Umbilical cord (tissue), 1 donor: ENCODE measurements at regions not wholly inside any gene's neighbourhood (a gene's known extent, or its start where the extent isn't known, plus 50 kb on each side); places are given as distances from the start of the nearest gene placed in this dataset.

Source experiments
- DNase-seq: peaks from one replicate; pipeline ENCODE4 v3.0.0-alpha.2; 2015; ENCODE audit warnings: low spot score

DNA sequence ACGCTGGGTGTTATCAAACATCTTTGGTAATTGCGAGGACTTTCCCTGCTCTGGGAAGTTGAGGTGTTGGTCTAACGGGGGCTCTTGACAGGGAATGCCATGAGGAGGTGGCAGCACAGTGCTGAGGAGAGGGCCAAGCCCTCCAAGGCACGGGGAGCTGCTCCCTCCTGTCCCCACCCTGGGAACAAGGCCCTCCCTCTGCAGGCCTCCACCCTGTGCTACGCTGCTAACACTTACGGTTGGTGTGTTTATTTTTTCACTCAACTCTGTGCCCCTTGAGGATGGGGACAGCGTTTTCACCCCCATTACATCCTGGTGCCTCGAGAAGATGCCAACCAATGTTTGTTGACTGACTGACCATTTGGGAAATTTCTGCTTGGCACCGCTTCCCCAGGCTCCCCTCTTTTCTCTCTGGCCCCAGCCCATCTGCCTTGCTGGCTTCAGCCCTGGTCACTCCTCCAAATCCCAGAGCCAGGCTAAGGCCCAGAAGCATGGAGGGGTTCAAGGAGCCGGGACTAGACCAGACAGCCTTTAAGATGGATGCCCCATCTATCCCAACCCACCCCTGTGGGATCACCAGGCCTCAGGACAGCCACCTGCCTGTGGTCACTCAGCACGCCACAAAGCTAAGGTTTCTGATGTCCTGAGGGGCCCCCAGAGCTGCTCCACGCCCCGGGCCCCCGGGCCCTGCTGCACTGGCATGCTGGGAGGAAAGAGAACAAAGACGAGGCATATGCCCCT is 125.7 kb downstream of the BARX1 start:
- DNase-seq = no peak

DNA sequence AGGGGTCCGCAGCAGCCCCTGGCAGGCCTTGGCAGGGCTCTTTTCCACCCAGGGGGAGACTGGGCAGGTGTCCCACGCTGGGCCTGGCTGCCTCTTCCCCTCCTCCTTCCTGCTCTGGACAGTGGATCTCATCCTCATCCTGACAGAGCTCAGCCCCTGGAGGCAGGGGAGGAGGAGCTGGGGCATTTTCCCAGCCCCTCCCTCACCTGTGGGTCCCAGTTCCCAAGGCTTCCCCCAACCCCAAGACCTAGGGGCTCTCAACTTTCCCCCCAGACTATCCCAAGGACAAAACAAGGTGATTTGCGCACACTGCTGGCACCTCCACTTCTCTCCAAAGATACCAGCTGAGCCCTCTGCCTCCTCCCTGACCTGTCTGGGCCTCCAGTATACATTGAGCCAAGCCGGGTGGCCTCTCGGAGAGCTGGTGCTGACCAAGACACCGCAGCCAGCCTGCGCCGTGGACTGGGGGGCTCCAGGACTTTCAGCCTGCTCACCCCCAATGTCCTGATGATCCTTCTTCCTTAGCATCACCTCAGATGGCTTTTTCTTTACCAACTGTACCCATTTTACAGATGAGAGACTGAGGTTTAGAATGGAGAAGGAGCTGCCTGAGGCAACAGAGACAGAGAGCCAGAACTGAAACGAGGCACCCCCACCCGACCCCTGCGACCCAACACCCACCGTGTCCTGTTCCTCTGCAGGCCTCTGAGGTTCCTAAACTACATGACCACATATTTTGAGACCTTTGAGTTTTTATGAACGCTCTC is 126.6 kb downstream of the BARX1 start:
- DNase-seq = no peak

DNA sequence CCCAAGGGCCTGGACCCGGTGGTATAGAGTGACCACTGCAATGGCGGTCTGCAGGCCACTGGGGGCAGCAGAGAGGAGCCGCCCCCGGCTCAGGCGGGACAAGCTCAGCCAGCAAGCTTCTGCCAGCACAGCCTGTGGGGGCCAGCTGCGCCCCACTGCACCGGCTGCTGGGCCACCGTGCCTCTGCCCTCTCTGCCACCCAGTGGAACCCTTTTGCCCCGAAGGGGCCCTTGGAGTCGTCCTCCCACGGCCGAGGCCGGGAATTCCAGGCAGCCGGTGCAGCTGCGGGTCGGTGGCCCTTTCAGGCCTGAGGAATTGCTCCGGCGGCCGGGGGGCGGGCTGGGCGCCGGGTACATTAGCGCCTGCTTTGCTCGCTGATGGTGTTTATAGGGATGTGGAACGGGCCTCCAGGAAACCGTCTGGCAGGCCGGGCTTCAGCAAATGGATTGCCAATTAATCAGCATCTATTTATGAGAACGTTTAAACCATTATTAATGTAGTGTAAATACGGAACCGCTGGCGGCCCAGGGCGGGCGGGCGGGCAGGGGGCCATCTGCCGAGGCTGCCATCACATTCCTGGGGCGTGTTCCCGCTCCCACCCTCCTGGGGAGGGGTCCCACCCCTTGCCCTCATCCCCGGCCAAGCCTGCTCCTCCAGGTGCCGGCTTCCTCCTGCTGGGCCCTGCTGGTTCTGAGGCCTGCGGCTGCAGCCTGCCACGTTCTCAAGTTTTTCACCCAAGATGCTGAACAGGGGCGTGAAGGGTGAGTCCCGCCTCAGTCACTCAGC is 127.4 kb downstream of the BARX1 start:
- peak; percentile 35 for DNase-seq

DNA sequence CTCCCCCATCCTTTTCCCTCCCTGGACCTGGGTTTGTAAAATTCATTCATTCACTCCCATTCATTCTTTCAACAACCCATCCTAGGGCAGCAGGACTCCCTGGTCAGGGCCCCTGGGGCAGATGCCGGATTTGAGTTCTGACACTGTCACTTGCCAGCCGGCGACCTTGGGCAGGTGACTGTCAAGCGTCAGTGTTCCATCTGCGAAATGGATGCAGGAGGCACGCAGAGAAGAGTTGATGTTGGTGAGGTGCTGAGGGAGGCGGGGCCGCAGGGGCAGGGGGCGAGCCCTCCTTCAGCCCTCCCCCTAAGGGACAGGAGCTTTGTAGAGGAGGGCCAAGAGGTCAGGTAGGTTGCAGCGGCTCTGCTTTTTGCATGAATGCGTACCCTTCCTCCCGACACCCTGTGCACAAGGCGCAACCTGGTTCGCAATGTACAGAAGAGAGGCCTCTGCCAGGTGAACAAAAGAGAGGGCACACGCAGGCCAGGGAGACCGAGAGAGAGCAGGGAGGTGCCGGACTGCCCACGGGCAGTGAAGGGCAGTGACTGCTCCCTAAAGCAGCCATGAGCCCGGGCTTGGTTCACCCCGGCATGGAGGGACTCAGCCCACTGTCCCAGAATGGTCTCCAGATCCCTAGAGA is 128.1 kb downstream of the BARX1 start:
- DNase-seq = no peak

DNA sequence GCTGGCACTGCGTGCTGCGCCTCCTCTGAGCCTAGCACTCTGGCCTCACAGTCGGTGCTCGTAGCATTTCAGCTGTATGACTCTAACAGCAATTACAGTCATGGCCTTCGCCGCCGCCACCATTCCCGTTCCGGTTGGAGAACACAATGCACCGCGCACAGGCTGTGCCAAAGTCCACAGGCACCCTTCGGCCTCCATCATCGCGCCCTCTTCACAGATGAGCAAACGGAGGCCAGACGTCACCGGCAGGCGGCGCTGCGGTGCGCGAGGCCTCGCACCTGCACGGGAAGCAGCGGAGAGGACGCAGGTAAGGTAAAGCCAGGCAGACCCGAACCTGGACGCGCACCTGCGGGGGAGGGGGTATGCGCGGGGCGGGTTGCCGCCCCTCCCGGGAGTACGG is 128.9 kb downstream of the BARX1 start:
- DNase-seq = no peak

DNA sequence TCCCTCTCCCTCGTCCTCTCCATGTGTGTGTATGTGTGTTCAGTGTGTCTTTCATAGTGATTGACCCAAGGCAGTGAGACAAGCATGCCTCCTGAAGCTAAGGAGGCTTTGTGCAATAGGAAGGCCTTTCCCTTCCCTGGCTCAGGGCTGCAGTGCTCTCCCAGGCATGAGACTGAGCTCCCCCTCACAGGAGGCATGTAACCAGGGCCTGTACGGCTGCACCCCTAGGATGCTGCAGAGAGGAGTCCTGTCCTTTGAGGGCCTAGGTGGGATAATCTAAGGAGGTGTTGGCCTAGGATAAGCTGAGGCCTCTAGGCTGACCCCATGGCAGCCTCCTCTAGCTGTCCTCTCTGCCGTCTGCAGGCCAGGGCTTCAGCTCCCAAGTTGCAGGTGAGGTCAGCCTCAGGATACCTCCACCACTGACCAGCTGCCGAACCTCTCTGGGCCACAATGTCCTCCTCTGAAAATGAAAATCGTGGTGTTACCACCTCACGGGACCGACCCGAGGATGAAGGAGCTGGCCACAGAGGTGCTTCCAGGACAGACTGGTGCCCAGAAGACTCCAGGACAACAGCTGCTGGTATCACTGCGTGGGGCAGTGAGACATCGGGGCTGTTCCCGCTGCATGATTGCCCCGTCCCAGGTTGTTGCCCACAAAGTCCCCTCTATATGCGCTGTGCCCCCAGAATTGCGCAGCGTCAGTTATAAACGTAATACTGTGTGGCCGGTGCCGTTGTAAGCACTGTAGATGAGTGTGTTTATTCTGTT is 129.6 kb downstream of the BARX1 start:
- no peak for DNase-seq

DNA sequence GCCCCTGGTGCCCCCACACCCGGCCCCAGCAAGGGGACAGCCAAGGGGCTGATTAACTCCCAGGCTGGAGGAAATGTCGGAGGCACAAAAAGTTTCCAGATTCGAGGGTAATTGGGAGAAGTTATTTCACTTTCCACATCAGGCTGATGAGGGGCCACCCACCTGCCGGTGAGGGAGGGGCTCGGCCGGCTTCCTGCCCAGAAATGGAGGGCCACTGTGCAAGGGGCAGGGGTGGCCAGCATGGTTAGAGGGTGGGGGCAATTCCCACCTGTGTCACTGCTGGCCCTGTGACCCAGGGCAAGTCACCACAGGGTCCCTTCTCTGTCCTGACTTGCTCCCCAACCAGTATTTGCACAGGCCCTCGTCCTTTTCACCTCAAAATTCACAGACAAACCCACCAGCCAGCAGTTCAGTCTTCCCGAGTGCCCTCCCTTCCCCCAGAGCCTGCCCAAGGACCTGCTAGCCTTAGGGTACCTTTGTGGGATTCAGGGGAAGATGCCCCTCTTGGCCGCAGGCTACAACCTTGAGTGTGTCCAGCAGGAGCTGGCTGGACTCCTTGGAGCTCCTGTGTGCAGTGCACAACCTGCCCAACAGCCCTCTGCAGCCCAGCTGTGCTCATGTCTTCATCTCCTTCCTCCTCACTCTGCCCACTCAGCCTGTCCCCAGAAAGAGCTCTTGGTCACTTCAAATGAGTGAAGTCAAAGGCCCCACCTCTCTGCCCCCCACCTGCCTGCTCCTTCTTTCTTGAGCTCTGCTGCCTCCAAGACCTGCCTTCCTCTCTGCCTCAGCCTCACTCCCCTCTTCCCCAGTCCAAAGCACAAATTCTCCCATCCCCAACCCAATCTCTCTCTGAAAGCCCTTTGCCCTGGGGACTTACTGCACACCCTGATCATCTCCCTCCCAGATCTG is 130.5 kb downstream of the BARX1 start:
- no peak for DNase-seq

DNA sequence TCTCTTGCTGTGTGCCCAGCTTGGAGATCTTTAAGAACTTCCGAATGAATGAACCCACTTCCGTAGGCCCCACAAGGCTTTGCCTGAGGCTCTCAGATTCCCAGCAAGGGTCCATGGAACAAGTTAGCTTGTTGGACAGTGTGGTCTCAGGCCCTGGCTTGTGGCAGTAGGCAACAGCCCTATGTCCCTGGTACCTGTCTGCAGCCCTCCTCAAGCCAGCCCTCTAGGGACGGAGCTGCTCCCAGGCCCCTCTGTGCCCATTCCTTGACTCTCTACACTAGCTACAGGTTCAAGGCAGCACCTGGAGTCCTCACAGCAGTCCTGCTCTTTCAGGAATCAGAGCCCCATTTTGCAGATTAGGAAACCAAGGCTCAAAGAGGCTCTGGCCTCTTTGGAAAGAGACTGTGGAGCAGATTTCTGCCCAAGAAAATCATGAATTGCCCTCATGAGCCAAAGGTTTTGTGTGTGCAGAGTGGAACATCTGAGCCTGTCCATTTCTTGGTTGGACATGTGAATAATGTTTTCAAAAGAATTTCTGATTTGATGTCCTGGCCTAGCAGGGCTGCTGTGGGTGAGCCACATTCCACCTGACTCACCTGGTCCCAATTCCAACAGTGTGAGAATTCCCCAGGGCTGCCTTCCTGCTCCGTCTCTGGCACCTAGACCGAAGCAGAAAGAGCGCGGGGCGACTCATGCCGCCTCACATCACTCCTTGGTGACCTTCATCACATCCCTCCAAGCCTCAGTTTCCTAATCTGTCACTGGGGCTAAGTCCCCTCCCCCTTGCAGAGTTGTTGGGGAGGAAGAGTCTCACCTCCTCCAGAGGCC is 131.7 kb downstream of the BARX1 start:
- DNase-seq = no peak

DNA sequence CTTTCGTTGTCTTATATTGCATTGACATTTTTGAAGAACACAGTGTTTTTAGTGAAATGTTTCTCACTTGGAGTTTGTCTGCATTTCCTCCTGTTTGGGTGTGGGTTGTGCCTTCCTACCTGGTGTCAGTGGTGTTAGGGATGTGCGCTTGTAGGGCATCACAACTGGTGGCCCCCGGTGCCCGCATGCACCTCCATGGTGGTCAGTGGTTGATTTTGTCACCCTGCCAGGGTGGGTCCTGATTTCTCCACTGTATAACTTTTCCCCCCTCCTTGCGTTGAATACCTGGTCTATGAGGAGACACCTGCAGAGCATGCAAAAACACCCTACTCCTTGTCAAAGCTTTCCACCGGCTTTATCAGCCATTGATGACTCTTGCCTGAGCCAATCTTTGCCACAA is 132.9 kb downstream of the BARX1 start:
- no peak for DNase-seq

DNA sequence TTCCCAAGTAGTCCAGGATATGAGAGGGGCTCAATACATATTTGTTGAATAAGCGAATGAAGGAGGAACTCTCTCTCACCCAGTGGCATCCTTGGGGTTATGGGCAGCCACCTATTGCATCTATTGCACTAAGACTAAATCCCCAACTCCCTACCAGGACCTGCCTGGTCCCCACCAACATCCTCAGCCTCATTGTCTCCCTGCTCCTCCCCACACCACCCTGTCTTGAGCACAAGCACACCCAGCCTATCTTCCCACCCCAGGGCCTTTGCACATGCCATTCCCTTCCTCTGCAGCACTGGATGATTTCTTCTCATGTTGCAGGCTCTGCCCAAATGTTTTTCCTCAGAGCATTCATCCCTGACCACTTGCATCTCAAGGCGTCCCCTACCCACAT is 133.8 kb downstream of the BARX1 start:
- DNase-seq = no peak

DNA sequence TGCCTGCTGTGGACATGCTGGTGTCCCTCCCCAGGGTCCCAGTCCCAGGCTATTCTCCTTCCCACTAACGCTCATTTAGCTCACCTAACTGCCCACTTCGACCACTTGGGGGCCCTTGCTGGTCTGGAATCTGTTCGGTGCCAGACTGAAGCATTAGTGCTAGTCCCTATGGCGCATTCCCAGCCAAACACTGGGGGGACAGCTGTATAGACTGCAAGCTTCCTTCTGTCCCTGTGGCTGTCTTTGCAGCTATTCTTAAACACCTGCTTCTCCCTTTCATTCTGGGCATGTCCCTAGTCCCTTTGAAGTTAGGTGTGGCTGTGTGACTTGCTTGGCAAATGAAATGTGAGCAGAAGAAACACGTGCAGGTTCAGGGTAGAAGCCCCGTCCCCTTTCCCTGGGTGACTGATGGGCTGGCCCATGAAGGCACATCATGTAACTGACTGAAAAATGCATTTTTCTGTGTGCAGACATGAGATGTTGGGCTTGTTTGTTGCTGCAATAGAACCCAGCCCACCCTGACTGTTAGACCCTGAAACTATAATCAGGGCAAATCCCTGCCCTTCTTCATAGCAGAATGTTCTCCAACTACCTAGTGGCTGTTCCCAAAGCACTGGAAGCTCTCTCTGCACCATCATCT is 134.4 kb downstream of the BARX1 start:
- no peak for DNase-seq

DNA sequence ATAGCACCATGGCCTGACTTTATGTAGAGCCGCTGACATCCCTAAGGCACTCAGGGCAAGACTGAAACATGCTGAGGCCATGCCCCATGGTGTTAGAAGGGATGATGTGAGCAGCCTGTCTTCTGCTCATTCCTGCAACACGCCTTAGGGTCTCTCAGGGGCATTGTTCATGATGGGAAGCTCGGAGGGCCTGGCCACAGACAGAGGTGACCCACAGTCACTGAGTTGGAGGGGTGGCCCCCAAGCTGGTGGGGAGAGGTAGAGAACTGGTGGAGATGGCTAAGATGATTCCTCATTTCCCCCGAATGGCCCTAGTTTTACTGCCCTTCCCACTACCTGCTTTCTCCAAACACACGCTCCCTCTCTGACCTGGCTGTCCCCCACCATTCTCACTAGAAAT is 135.2 kb downstream of the BARX1 start:
- no peak for DNase-seq

DNA sequence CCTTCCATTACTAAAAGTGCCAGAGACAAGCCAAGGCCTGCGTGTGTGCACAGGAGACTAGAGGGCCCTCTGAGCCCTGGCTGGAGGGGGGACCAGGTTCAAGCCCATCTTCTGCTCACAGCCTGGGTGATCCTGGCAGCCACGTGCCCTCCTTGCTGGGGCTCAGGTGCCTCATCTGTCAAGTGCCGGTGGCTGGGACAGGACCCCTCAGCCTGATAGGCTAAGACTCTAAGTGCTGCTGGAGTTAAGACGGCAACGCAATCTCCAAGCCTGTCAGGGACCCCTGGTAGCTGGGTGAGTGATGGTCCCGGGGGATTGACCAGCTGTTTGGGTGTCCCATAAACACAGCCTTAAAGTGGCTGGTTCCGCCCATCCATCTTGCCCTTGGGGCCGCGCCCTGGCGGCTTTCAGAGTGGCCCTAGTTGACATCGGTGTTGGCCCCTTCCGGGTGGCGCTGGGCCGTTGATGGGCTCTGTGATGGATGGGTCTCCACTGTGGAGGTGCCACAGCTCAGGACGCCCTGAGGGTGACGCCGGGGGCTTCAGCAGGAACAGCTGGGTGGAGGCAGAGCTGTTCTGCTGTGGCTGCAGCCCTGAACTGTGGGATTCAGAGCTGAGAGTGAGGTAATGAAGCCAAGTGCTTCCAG is 136.2 kb downstream of the BARX1 start:
- no peak for DNase-seq

DNA sequence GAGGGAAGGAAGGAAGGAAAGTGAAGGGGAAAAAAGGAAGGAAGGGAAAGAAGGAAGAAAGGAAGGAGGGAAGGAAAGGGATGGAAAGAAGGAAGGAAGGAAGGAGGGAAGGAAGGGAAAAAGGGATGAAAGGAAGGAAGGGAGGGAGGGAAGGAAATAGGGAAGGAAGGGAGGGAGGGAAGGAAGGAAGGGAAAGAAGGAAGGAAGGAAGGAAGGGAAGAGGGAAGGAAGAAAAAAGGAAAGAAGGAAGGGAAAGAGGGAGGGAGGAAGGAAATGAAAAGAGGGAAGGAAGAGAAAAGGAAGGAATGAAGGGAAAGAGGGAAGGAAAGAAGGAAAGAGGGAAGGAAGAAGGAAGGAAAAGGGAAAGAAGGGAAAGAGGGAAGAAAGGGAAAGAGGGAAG is 136.9 kb downstream of the BARX1 start:
- no peak for DNase-seq

DNA sequence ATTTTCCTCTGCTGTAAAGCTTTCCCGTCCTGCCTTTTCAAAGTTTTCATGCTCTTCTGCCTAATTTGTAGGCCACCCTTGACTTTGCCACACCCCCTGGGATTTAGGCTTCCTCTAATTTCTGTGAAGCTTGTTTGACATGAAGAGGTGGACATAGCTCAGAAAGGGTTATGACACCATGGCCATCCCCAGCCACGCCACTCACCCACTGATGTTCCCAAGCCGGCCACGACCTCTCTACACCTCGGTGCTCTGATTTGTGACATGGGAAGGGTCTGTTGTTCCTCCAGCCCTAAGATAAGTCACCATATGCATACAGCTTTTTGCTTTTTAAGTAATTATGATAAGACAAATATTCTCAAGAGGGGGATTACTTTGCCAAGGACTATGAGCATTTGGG is 139.5 kb downstream of the BARX1 start:
- no peak for DNase-seq

DNA sequence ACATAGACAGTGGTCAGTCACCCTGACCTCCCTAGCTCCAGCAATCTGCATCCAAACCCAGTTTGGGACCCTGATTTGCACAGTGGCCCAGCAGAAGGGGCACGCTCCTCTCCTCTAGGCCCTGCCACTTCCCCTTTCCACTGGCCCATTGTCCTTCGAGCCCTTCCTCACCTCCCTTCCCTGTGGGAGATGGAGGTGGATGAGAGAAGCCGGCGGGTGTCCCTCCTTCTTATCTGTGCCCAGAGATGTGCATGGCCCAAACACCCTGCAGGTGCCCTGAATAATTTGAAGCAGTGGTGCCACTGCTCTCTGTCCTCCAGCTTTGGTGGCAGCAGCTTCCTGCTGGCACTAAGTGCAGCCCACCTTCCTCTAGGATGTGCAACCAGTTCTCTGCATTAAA is 140.0 kb downstream of the BARX1 start:
- no peak for DNase-seq

DNA sequence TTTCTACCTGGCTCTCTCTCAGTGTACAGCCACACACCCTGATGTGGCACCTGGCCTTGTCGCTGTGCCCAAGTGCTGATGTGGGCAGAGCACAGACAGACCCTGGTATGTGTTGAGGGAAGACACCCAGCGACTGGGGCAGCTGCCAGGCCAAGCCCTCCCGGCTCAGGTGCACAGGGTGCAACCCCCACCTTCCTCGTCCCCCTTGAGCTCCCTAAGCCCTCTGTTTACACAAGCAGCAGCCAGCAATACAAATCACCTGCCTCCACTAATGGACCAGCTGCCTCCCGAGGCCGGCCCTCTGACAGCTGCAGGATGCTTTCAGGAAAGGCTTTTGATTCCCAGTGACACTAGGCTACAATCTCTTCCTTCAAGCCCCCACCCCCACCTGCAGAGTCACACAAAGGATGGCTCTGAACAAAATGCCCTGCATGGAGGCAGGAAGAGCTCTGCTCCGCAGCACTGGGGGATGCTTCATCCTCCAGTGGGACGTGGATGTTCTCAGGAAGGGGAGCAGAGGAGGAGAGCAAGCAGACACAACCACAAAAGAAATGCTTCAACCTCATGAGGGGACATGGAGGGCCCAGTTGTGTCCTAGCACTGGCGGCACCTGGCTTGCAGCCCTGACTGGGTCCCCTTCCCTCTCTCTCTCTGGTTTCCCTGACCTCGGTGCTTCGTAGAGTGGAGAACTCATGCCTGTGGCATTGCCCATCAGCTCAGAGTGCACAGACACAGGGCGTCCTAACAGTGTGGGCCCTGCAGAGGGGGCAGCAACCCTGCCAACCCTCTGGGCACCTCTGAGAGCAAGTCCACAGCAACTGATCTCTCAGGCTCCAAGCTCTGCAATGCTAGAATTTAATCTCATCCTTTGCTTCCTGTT is 140.8 kb downstream of the BARX1 start:
- no peak for DNase-seq
